GM21515 (cell line): ENCODE measurements at regions not wholly inside any gene's neighbourhood (a gene's known extent, or its start where the extent isn't known, plus 50 kb on each side); places are given as distances from the start of the nearest gene placed in this dataset.
A peak's percentile ranks its signal among the peaks of the same experiment; 100 is the strongest.

Source experiments
- ATAC-seq: cut with Tn5 transposase; IDR thresholded peaks from one replicate; pipeline ENCODE4 v1.9.1; 2021; ENCODE audit not compliant: unreplicated experiment

GRCh38 chr18:56545464-56545863 is 92.9 kb downstream of the TXNL1 start:
- no peak for ATAC-seq

- ATAC-seq = no peak
These were observed 95.9 kb downstream of the TXNL1 start for GRCh38 chr18:56542476-56542875.

GRCh38 chr18:56541793-56542192 is 96.6 kb downstream of the TXNL1 start:
- ATAC-seq = no peak

GRCh38 chr18:56541340-56541739 is 97.1 kb downstream of the TXNL1 start:
- no peak for ATAC-seq

- ATAC-seq = no peak
These were observed 99.6 kb downstream of the TXNL1 start for GRCh38 chr18:56538746-56539145.

- peak; percentile 89 for ATAC-seq
These were observed 106.1 kb downstream of the TXNL1 start for GRCh38 chr18:56532176-56532840.

- ATAC-seq = no peak
These were observed 115.6 kb downstream of the TXNL1 start for GRCh38 chr18:56522816-56523215.

GRCh38 chr18:56521263-56521662 is 117.1 kb downstream of the TXNL1 start:
- ATAC-seq = no peak

- no peak for ATAC-seq
These were observed 120.6 kb downstream of the TXNL1 start for GRCh38 chr18:56517761-56518160.

GRCh38 chr18:56517196-56517595 is 121.2 kb downstream of the TXNL1 start:
- ATAC-seq = no peak

GRCh38 chr18:56516789-56517188 is 121.6 kb downstream of the TXNL1 start:
- no peak for ATAC-seq

- no peak for ATAC-seq
These were observed 122.9 kb downstream of the TXNL1 start for GRCh38 chr18:56515522-56515921.

GRCh38 chr18:56511996-56512395 is 126.4 kb downstream of the TXNL1 start:
- no peak for ATAC-seq

- ATAC-seq = no peak
These were observed 128.3 kb downstream of the TXNL1 start for GRCh38 chr18:56510108-56510507.

GRCh38 chr18:56509656-56510055 is 128.7 kb downstream of the TXNL1 start:
- ATAC-seq = no peak

GRCh38 chr18:56508370-56509036 is 129.9 kb downstream of the TXNL1 start:
- ATAC-seq = no peak

- no peak for ATAC-seq
These were observed 132.4 kb downstream of the TXNL1 start for GRCh38 chr18:56505971-56506370.

- no peak for ATAC-seq
These were observed 133.1 kb downstream of the TXNL1 start for GRCh38 chr18:56505293-56505692.

- ATAC-seq = no peak
These were observed 136.5 kb downstream of the TXNL1 start for GRCh38 chr18:56501896-56502295.

GRCh38 chr18:56495884-56496283 is 142.5 kb downstream of the TXNL1 start:
- ATAC-seq = no peak

- no peak for ATAC-seq
These were observed 144.9 kb downstream of the TXNL1 start for GRCh38 chr18:56493531-56493930.

GRCh38 chr18:56492136-56492535 is 146.3 kb downstream of the TXNL1 start:
- ATAC-seq = no peak

- no peak for ATAC-seq
These were observed 147.4 kb downstream of the TXNL1 start for GRCh38 chr18:56490942-56491341.
